ENCODE measurements at regions not wholly inside any gene's neighbourhood (a gene's known extent, or its start where the extent isn't known, plus 50 kb on each side); places are given as distances from the start of the nearest gene placed in this dataset.

- intact Hi-C loops (cut with DNase I) = no loop called here
- Histone ChIP-seq H3K27ac (no peak overlapping the region), H3K27me3 (no peaks in the 10 kb centered on the region), H3K4me3 (no peak overlapping the region), H3K36me3 (replicated peaks in 1 of 2; ENCODE audit: insufficient read depth in 1 of 2, low read depth in 2 of 2) (no peaks in the 10 kb centered on the region), H3K4me1 (no peaks in the 10 kb centered on the region), H3K9me3 (no peaks in the 10 kb centered on the region)
- DNase-seq (no peak), ATAC-seq (no peak)
- WGBS, 2 donors = 81 to 89% methylated on average over 5 of the region's 5 CpGs
- no peak for TF ChIP-seq POLR2A (IDR thresholded peaks at IDR 0.05)
- TF ChIP-seq, protein P1, sequence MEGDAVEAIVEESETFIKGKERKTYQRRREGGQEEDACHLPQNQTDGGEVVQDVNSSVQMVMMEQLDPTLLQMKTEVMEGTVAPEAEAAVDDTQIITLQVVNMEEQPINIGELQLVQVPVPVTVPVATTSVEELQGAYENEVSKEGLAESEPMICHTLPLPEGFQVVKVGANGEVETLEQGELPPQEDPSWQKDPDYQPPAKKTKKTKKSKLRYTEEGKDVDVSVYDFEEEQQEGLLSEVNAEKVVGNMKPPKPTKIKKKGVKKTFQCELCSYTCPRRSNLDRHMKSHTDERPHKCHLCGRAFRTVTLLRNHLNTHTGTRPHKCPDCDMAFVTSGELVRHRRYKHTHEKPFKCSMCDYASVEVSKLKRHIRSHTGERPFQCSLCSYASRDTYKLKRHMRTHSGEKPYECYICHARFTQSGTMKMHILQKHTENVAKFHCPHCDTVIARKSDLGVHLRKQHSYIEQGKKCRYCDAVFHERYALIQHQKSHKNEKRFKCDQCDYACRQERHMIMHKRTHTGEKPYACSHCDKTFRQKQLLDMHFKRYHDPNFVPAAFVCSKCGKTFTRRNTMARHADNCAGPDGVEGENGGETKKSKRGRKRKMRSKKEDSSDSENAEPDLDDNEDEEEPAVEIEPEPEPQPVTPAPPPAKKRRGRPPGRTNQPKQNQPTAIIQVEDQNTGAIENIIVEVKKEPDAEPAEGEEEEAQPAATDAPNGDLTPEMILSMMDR (IDR thresholded peaks at IDR 0.05) = no peak
These were observed 155.3 kb downstream of the IRS2 start for GRCh38 chr13:109631069-109631468.

- Histone ChIP-seq H3K4me1 (no peaks in the 10 kb centered on the region), H3K4me3 (no peak overlapping the region), H3K27ac (no peak overlapping the region), H3K36me3 (replicated peaks in 1 of 2; ENCODE audit: insufficient read depth in 1 of 2, low read depth in 2 of 2) (no peaks in the 10 kb centered on the region), H3K9me3 (no peaks in the 10 kb centered on the region), H3K27me3 (no peaks in the 10 kb centered on the region)
- no peak for TF ChIP-seq POLR2A (IDR thresholded peaks at IDR 0.05)
- TF ChIP-seq, protein P1 (IDR thresholded peaks at IDR 0.05) = no peak
- DNase-seq (no peak), ATAC-seq (no peak)
- intact Hi-C loops (cut with DNase I) = no loop called here
- 56 to 70% methylated on average over 6 of the region's 6 CpGs for WGBS, 2 donors
These were observed 156.1 kb downstream of the IRS2 start for GRCh38 chr13:109630271-109630670.

DNA sequence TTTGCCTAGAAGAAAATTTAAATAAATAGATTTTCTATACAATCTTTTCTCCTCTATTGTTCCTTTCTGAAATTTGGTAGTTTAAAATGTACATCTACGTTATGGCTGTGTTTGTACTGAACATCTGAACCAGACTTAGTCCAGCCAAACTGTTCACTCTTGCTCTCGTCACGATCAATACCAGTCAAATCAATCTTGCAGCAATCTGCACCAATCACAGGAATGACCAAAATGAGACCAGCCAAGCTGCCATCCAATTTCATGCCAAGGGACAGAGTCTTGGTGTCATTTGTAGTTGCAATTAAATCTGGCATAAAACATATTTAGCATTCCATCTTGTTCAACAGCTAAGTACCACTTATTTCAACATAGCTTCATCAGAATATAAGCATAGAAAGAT lies 156.6 kb downstream of the IRS2 start:
- TF ChIP-seq, protein P1 (IDR thresholded peaks at IDR 0.05) = no peak
- TF ChIP-seq POLR2A (IDR thresholded peaks at IDR 0.05) = no peak
- no peaks in the 10 kb centered on the region for H3K4me1 ChIP-seq
- no peak overlapping the region for H3K4me3 ChIP-seq
- no peak for ATAC-seq
- H3K36me3 ChIP-seq (replicated peaks in 1 of 2; ENCODE audit: insufficient read depth in 1 of 2, low read depth in 2 of 2) = no peaks in the 10 kb centered on the region
- intact Hi-C loops (cut with DNase I) = no loop called here
- no peak overlapping the region for H3K27ac ChIP-seq
- no peaks in the 10 kb centered on the region for H3K9me3 ChIP-seq
- WGBS, 2 donors = 22 to 25% methylated on average over 3 of the region's 3 CpGs
- no peak for DNase-seq
- H3K27me3 ChIP-seq = no peaks in the 10 kb centered on the region

DNA sequence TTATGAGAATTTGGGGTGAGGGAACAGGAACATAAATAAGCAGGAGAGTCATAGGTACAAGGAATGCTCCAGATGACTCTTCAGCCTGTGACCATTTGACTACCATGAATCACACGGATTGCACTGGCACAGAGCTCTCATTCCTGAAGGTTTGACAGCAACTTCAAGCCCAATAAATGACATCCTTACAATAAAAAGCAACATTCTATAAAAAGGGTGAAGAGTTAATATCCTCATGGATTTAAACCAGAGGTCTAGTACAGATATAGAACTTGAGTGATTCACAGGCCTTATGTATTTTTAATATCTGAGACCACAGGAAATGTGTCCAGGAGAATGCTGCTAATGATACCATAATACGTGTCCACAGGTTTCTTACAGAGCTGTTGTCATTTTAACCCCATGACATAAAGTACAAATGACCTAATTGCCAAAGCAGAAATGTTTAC lies 158.1 kb downstream of the IRS2 start:
- ATAC-seq (no peak), DNase-seq (no peak)
- 55 to 57% methylated on average over 2 of the region's 2 CpGs for WGBS, 2 donors
- TF ChIP-seq, protein P1 (IDR thresholded peaks at IDR 0.05) = no peak
- TF ChIP-seq POLR2A (IDR thresholded peaks at IDR 0.05) = no peak
- Histone ChIP-seq H3K4me1 (no peaks in the 10 kb centered on the region), H3K27me3 (no peaks in the 10 kb centered on the region), H3K4me3 (no peak overlapping the region), H3K36me3 (replicated peaks in 1 of 2; ENCODE audit: insufficient read depth in 1 of 2, low read depth in 2 of 2) (no peaks in the 10 kb centered on the region), H3K9me3 (no peaks in the 10 kb centered on the region), H3K27ac (no peak overlapping the region)
- intact Hi-C loops (cut with DNase I) = no loop called here

DNA sequence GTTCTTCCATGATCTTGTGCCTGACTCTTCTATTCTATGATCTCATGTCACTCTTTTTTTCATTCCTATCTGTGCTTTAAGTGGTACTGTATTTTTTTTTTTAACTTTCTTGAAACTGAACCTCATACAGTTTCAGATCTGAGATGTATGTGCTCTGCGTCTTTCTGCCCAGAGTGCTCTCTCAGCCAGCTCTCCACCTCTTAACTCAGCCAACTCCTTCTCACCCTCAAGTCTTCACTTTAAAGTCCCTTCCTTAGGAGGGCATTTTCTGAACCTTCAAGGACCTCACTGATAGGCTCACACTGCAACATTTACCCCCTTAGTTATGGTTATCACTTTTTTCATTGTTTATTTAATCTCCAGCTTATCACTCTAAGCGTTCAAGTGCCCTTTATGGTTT lies 158.7 kb downstream of the IRS2 start:
- DNase-seq = no peak
- Histone ChIP-seq H3K4me3 (no peak overlapping the region), H3K36me3 (replicated peaks in 1 of 2; ENCODE audit: insufficient read depth in 1 of 2, low read depth in 2 of 2) (no peaks in the 10 kb centered on the region), H3K9me3 (no peaks in the 10 kb centered on the region), H3K27me3 (no peaks in the 10 kb centered on the region), H3K4me1 (no peaks in the 10 kb centered on the region), H3K27ac (no peak overlapping the region)
- 49 to 50% methylated on average over 2 of the region's 2 CpGs for WGBS, 2 donors
- intact Hi-C loops (cut with DNase I) = no loop called here
- no peak for ATAC-seq
- TF ChIP-seq, protein P1 (IDR thresholded peaks at IDR 0.05) = no peak
- no peak for TF ChIP-seq POLR2A (IDR thresholded peaks at IDR 0.05)
